Activated CD4-positive, alpha-beta memory T cell treated with anti-CD3 and anti-CD28 coated beads for 36 hours (primary cell): ENCODE measurements at regions not wholly inside any gene's neighbourhood (a gene's known extent, or its start where the extent isn't known, plus 50 kb on each side); places are given as distances from the start of the nearest gene placed in this dataset.
"Not testable (repeated sequence)": the region's sequence is repeated elsewhere in the genome, so short reads cannot be mapped to it uniquely, and the experiment has no call there.

ENCODE experiments used
- CTCF ChIA-PET: fragments of 350-600 bp; sonication (Branson Sonifier 250); formaldehyde crosslinking; loops from one replicate; lab custom pipeline; 2021; ENCODE audit warnings: antibody characterized with exemption, inconsistent platforms; lab: Charles Lee
- POLR2A ChIA-PET: fragments of 350-600 bp; sonication (Branson Sonifier 250); formaldehyde crosslinking; loops from one replicate; lab custom pipeline; 2021; ENCODE audit warnings: antibody characterized with exemption; lab: Charles Lee
- DNase-seq: peaks from one replicate; pipeline ENCODE4 v3.0.0-alpha.2; 2020
- H3K27ac Mint-ChIP-seq: one replicate; pipeline ENCODE4 v1.8.0; 2021; ENCODE audit warnings: mixed read lengths
- H3K27me3 Mint-ChIP-seq: one replicate; pipeline ENCODE4 v1.8.0; 2021; ENCODE audit warnings: mixed read lengths
- H3K36me3 Mint-ChIP-seq: one replicate; pipeline ENCODE4 v1.8.0; 2021; ENCODE audit warnings: mixed read lengths
- H3K4me1 Mint-ChIP-seq: one replicate; pipeline ENCODE4 v1.8.0; 2021; ENCODE audit warnings: low read depth, mixed read lengths
- H3K4me3 Mint-ChIP-seq: one replicate; pipeline ENCODE4 v1.8.0; 2021; ENCODE audit warnings: mild to moderate bottlenecking, mixed read lengths
- H3K9me3 Mint-ChIP-seq: one replicate; pipeline ENCODE4 v1.8.0; 2021; ENCODE audit warnings: mixed read lengths
- intact Hi-C: fragments of 100-400 bp; cut with micrococcal nuclease; formaldehyde crosslinking; loops from one replicate; pipeline ENCODE4 v1.15.1; 2023

DNA sequence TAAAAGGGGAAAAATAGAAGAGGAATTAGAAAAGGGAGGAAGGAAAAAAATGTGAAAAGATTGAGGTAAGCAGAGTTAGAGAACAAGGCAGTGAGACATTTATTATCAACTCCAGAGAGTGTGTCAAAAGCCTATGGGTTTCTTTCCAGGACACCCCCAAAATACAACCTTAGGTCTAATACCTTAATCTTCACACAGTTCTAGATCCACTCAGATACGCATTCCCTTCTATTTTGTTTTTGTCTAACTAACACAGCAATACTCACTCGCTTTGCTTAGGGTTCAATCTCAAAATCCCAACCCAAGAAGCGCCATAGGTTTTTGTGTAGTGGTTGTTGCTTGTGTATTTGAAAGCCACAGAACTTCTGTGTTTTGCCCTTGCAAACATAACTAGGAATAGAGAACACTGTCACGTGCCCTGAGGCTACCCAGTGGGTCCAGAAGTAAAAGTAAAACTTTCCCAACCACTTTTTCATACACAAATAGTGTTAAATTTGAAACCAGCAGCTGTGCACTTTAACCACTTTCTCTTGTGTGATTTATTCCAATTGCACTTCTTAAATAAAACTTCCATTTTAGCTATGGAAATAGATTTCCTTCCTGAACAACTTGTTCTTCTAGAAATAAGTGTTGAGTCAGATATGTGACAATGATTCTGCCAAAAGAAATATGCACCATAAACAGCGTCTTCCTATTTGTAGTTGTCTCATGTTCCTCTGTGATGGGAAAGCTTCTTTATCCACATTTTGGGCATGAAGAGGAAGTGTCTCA is 414.7 kb upstream of the GHITM start:
- POLR2A ChIA-PET, result no interaction called here
- H3K4me3 Mint-ChIP-seq, result no peak overlapping the region

DNA sequence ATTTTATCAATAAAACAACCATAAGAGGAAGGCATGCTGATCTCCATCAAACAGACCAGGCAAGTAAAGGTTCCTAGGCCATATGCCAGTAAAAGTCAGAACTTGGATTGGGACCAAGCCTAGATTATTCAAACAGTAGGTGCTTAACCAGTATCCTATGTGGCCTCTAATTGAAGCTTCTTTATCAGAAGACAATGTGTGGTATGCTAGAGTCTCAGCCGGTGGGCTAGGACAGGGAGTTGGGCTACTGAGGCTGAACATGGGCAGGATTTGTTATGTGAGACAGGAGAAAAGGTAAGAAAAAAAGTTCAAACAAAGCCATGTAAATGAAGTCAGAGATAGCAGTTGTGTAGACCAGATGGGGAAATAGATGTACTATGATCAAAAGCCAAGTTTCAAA is 413.7 kb upstream of the GHITM start:
- intact Hi-C loops, result no loop called here
- Mint-ChIP-seq H3K4me1 (no peaks in the 10 kb centered on the region), H3K4me3 (no peak overlapping the region), H3K27me3 (no peaks in the 10 kb centered on the region), H3K27ac (no peak overlapping the region), H3K36me3 (no peaks in the 10 kb centered on the region), H3K9me3 (peaks cover 4% of the 10 kb centered on the region)
- CTCF ChIA-PET, result no interaction called here
- DNase-seq, result no peak
- POLR2A ChIA-PET, result no interaction called here

More for the DNA sequence above, 414.7 kb upstream of the GHITM start:
- no peak overlapping the region for H3K27ac Mint-ChIP-seq
- CTCF ChIA-PET, result no interaction called here
- DNase-seq, result no peak
- no peaks in the 10 kb centered on the region for H3K36me3 Mint-ChIP-seq
- no peaks in the 10 kb centered on the region for H3K4me1 Mint-ChIP-seq
- intact Hi-C loops, result no loop called here
- peaks cover 4% of the 10 kb centered on the region for H3K9me3 Mint-ChIP-seq
- H3K27me3 Mint-ChIP-seq, result no peaks in the 10 kb centered on the region

DNA sequence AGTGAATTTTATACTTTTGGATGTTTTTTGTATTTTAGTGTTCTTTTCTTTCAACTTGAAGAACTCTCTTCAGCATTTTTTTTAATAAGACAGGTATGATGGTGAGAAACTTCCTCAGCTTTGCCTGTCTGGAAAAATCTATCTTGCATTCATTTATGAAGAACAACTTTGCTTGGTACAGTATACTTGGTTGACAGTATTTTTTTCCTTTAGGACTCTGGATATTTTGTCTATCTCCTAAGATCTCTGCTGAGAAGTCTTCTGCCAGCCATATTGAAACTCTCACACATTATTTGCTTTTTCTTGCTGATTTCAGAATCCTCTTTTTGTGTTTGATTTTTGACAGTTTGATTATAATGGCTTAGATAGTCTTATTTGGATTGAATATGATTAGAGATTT is 405.0 kb upstream of the GHITM start:
- no peaks in the 10 kb centered on the region for H3K4me1 Mint-ChIP-seq
- no peak overlapping the region for H3K4me3 Mint-ChIP-seq
- no peak overlapping the region for H3K27ac Mint-ChIP-seq
- H3K27me3 Mint-ChIP-seq, result no peaks in the 10 kb centered on the region
- H3K36me3 Mint-ChIP-seq, result no peaks in the 10 kb centered on the region
- intact Hi-C loops, result no loop called here
- ChIA-PET POLR2A (no interaction called here), CTCF (no interaction called here)
- peaks cover 17% of the 10 kb centered on the region for H3K9me3 Mint-ChIP-seq
- no peak for DNase-seq

DNA sequence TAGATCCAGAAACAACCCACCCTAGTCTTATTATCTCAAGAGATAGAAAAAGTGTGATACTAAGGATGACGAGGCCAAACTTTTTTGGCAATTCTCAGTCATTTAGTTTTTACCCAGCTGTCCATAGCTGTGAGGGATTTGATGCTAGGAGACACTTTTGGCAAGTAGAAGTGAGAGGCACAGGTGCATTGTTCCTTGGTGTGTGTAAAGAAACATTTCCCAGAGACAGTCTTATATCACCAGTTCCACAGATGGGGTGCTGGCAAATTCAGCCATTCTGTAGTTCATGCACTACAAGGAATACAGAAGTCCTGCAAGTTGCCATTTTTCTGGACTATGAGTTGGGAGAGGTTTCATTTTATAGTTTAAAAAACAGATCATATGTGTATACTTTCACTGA is 403.3 kb upstream of the GHITM start:
- peaks cover 20% of the 10 kb centered on the region for H3K9me3 Mint-ChIP-seq
- no peaks in the 10 kb centered on the region for H3K4me1 Mint-ChIP-seq
- no peak for DNase-seq
- intact Hi-C loops, result no loop called here
- H3K27me3 Mint-ChIP-seq, result no peaks in the 10 kb centered on the region
- no peak overlapping the region for H3K27ac Mint-ChIP-seq
- no peak overlapping the region for H3K4me3 Mint-ChIP-seq
- ChIA-PET CTCF (no interaction called here), POLR2A (no interaction called here)
- H3K36me3 Mint-ChIP-seq, result no peaks in the 10 kb centered on the region

DNA sequence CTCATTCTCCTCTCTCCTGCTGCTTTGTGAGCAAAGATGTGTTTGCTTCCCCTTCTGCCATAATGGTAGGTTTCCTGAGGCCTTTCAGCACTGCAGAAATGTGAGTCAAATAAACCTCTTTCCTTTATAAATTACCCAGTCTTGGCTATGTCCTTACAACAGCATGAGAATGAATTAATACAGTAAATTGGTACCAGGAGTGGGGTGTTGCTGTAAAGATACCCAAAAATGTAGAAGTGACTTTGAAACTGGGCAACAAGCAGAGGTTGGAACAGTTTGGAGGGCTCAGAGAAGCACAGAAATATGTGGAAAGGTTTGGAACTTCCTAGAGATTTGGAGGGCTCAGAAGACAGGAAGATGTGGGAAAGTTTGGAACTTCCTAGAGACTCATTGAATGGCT is 388.7 kb upstream of the GHITM start:
- intact Hi-C loops, result no loop called here
- ChIA-PET POLR2A (no interaction called here), CTCF (no interaction called here)
- H3K4me3 Mint-ChIP-seq, result no peak overlapping the region
- H3K27ac Mint-ChIP-seq, result no peak overlapping the region
- no peaks in the 10 kb centered on the region for H3K4me1 Mint-ChIP-seq
- DNase-seq, result no peak
- peaks cover 57% of the 10 kb centered on the region for H3K9me3 Mint-ChIP-seq
- H3K27me3 Mint-ChIP-seq, result no peaks in the 10 kb centered on the region
- H3K36me3 Mint-ChIP-seq, result peaks cover 4% of the 10 kb centered on the region

DNA sequence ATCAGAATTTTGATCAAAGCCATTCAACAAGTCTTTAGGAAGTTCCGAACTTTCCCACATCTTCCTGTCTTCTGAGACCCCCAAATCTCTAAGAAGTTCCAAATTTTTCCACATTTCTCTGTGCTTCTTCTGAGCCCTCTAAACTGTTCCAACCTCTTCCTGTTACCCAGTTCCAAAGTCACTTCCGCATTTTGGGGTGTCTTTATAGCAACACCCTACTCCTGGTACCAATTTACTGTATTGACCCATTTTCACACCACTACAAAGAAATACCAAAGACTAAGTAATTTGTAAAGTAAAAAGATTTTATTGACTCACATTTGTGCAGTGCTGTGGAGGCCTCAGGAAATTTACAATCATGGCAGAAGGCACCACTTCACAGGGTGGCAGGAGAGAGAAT is 385.8 kb upstream of the GHITM start:
- no peak overlapping the region for H3K27ac Mint-ChIP-seq
- CTCF ChIA-PET, result no interaction called here
- no peaks in the 10 kb centered on the region for H3K27me3 Mint-ChIP-seq
- no peaks in the 10 kb centered on the region for H3K4me1 Mint-ChIP-seq
- POLR2A ChIA-PET, result no interaction called here
- no peak overlapping the region for H3K4me3 Mint-ChIP-seq
- H3K36me3 Mint-ChIP-seq, result peaks cover 4% of the 10 kb centered on the region
- intact Hi-C loops, result no loop called here
- DNase-seq, result no peak
- H3K9me3 Mint-ChIP-seq, result peaks cover 58% of the 10 kb centered on the region

DNA sequence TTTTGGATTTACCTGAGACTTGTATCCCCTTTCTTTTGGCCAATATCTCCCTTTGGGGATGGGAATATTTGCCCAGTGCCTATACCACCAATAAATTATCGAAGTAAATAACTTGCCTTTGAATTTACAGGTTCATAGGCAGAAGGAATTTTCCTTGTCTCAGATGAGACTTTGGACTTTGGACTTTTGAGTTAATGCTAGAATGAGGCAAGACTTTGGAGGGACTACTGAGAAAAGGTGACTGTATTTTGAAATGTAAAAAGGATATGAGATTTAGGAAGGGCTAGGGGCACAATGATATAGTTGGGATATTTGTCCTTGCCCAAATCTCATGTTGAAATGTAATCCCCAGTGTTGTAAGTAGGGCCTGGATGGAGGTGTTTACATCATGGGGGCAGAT is 384.5 kb upstream of the GHITM start:
- Mint-ChIP-seq H3K9me3 (peaks cover 52% of the 10 kb centered on the region), H3K27me3 (peaks cover 1% of the 10 kb centered on the region), H3K4me3 (no peak overlapping the region), H3K4me1 (no peaks in the 10 kb centered on the region), H3K36me3 (peaks cover 4% of the 10 kb centered on the region), H3K27ac (no peak overlapping the region)
- no peak for DNase-seq
- ChIA-PET CTCF (no interaction called here), POLR2A (no interaction called here)
- intact Hi-C loops, result no loop called here

DNA sequence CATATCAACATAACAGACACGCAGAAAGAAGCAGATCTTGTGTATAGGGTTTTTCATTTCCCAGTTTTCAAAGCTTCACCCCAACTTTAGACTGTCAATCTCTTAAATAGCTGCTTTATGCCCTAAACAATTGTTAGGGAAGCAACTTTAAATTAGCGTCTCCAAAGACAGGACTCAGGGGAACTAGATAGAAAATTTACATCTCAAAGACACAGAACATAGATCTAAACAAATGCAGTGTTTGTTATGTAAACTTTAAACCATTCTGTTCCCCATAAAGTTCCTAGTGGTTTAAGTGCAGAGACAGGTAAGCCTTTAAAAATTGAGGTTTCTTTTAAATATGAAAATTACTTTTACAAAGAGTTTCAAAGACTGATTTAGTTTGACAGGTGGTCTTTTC is 379.2 kb upstream of the GHITM start:
- Mint-ChIP-seq H3K36me3 (no peaks in the 10 kb centered on the region), H3K4me3 (no peak overlapping the region), H3K27ac (no peak overlapping the region), H3K4me1 (no peaks in the 10 kb centered on the region), H3K9me3 (peaks cover 3% of the 10 kb centered on the region), H3K27me3 (peaks cover 1% of the 10 kb centered on the region)
- POLR2A ChIA-PET, result no interaction called here
- CTCF ChIA-PET, result no interaction called here
- DNase-seq, result no peak
- intact Hi-C loops, result no loop called here

DNA sequence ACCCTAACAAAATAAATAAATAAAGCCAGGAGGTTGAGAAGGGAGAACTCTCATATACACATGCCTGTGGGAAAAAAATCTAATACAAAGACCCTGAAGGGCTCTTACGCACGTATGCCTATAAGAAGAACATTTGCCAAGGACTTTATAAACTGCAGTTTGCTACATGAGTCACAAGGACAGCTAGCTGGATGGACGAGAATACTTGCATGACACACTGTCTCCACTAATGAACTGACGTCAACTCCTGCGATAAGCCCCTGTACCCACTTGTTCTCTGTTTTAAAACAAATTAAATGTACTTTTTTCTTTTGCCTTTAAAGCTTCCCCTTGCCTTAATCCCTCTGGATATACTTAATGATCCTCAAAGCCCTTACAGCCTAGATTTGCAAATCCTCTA is 374.6 kb upstream of the GHITM start:
- ChIA-PET CTCF (no interaction called here), POLR2A (no interaction called here)
- no peaks in the 10 kb centered on the region for H3K9me3 Mint-ChIP-seq
- H3K4me1 Mint-ChIP-seq, result no peaks in the 10 kb centered on the region
- H3K36me3 Mint-ChIP-seq, result no peaks in the 10 kb centered on the region
- no peak overlapping the region for H3K4me3 Mint-ChIP-seq
- no peak overlapping the region for H3K27ac Mint-ChIP-seq
- no peak for DNase-seq
- intact Hi-C loops, result no loop called here
- no peaks in the 10 kb centered on the region for H3K27me3 Mint-ChIP-seq

DNA sequence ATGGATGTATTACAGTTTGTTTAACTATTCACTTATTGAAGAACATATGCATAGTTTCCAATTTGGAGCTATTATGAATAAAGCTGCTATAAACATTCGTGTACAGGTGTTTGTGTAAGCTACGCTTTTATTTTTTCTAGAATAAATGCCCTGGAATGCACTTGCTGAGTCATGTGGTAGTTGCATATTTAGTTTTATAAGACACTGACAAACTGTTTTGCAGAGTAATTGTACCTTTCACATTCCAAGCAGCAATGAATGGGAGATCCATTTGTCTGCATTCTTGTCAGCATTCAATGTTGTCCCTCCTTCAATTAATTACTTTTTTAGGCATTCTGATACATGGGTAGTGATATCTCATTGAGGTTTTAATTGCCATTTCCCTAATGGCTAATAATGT is 373.6 kb upstream of the GHITM start:
- ChIA-PET POLR2A (no interaction called here), CTCF (no interaction called here)
- no peak overlapping the region for H3K4me3 Mint-ChIP-seq
- no peaks in the 10 kb centered on the region for H3K4me1 Mint-ChIP-seq
- no peak for DNase-seq
- no peak overlapping the region for H3K27ac Mint-ChIP-seq
- H3K36me3 Mint-ChIP-seq, result no peaks in the 10 kb centered on the region
- H3K27me3 Mint-ChIP-seq, result no peaks in the 10 kb centered on the region
- H3K9me3 Mint-ChIP-seq, result no peaks in the 10 kb centered on the region
- intact Hi-C loops, result no loop called here

DNA sequence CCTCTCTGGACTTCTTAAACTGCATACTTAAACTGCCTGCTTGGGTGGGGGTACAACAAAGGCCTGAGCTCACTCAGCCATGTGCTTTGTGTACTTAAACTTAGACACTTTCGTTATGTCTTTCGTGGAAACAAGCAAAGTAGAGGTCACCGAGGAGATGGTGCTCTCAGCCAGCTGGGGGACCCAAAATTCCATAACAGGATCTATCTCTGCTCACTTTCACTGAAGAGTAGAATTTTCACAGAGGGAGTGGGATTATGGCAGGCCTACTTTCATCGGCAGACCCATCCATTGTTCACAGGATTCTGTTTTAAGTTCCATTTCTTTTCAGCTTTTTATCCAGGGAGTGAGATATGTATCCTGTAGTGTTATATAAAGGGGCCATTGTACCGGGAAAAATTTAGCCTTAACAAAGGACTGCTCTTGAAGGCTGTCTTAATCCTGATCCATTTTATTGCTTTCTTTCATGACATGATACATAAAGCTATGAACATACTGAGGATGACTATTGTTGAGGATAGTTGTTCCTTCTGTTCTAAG is 370.0 kb upstream of the GHITM start:
- no peak overlapping the region for H3K27ac Mint-ChIP-seq
- POLR2A ChIA-PET, result no interaction called here

DNA sequence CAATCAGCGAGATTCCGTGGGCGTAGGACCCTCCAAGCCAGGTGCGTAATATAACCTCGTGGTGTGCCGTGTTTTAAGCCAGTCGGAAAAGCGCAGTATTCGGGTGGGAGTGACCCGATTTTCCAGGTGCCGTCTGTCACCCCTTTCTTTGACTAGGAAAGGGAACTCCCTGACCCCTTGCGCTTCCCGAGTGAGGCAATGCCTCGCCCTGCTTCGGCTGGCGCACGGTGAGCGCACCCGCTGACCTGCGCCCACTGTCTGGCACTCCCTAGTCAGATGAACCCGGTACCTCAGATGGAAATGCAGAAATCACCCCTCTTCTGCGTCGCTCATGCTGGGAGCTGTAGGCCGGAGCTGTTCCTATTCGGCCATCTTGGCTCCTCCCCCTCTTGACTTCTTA is 352.6 kb upstream of the GHITM start:
- POLR2A ChIA-PET, CTCF ChIA-PET, DNase-seq, intact Hi-C loops, H3K4me3 Mint-ChIP-seq, H3K27me3 Mint-ChIP-seq, H3K4me1 Mint-ChIP-seq, H3K27ac Mint-ChIP-seq, H3K36me3 Mint-ChIP-seq: not testable (repeated sequence)
- H3K9me3 Mint-ChIP-seq, result peaks cover 27% of the 10 kb centered on the region

More for the DNA sequence above, 370.0 kb upstream of the GHITM start:
- intact Hi-C loops, result no loop called here
- Mint-ChIP-seq H3K36me3 (no peaks in the 10 kb centered on the region), H3K4me3 (no peak overlapping the region), H3K9me3 (peaks cover 12% of the 10 kb centered on the region), H3K27me3 (no peaks in the 10 kb centered on the region), H3K4me1 (no peaks in the 10 kb centered on the region)
- no peak for DNase-seq
- CTCF ChIA-PET, result no interaction called here

DNA sequence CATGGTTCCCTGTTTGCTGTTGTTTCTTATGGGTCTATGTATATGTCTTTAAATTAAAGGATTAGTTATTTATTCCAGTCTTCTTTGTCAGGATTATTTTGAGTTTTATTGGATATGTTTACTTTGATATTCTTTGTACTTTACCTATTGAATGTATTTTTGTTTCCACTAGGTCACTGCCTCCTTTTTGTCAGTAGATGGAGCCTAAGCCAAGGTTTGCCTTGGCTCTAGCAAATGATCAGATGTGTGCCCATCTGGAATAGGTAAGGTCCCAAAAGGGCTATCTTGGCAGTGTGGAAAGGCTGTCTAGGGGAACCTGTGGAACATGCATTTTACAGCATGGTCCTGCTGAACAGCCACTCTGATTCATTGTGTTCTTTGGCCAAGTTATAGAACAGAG is 337.3 kb upstream of the GHITM start:
- no peak overlapping the region for H3K27ac Mint-ChIP-seq
- POLR2A ChIA-PET, result no interaction called here
- intact Hi-C loops, result no loop called here
- CTCF ChIA-PET, result no interaction called here
- H3K36me3 Mint-ChIP-seq, result no peaks in the 10 kb centered on the region
- no peak overlapping the region for H3K4me3 Mint-ChIP-seq
- H3K4me1 Mint-ChIP-seq, result no peaks in the 10 kb centered on the region
- no peak for DNase-seq
- peaks cover 3% of the 10 kb centered on the region for H3K9me3 Mint-ChIP-seq
- no peaks in the 10 kb centered on the region for H3K27me3 Mint-ChIP-seq
